ENCODE measurements at regions not wholly inside any gene's neighbourhood (a gene's known extent, or its start where the extent isn't known, plus 50 kb on each side); places are given as distances from the start of the nearest gene placed in this dataset.

GRCh38 chr10:81514811-81515210, 360.2 kb upstream of the NRG3 start:
- TF ChIP-seq POLR2A (IDR thresholded peaks at IDR 0.05; ENCODE audit: low read depth, low read length): no peak
- TF ChIP-seq POLR2AphosphoS5 (IDR thresholded peaks at IDR 0.05; ENCODE audit: low read depth, low read length): no peak

Measured in GM12891 (cell line).